Nucleus accumbens (tissue), 56 donors: ENCODE measurements at regions not wholly inside any gene's neighbourhood (a gene's known extent, or its start where the extent isn't known, plus 50 kb on each side); places are given as distances from the start of the nearest gene placed in this dataset.

Source experiments
- DNase-seq, 56 donors: peaks; one replicate each; lab custom pipeline; 2025; lab: John Stamatoyannopoulos, UW

DNA sequence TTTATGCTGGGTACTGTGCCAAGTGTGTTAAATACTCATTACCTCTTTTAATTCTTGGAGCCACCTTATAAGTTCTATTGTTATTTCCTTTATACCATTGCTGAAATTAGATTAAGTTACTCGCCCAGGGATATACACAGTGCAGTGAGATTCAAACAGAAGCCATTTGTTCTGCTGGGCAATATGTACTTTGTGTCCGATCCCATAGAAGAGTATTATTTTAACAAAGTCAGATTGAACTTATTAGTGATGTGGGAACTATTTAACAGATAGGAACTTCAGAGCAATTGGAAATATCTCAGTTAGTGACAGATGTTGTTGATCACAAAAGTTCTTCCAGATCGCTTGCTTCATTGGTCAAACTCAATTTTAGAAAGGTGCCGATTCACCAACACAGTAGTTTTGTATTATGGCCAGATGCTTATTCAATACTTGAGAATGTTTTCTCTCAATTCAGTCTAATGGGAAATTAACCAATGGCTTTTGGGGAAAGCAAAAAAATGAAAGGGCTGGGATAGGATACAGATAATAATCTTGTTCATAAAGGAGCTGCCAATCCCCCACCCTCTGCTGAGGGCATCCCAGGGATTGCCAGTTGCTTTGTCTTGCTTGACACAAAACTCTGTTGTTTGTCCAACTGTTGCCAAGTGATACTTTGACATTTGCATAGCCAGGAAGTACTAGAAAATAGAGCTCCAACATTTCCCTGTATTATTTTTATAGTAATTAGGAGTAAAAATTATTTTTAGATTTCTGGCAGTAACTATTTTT lies 94.8 kb upstream of the SEMA6A start:
- peak in 40 of 56 donors; percentile 2 to 73 (median 34) for DNase-seq

DNA sequence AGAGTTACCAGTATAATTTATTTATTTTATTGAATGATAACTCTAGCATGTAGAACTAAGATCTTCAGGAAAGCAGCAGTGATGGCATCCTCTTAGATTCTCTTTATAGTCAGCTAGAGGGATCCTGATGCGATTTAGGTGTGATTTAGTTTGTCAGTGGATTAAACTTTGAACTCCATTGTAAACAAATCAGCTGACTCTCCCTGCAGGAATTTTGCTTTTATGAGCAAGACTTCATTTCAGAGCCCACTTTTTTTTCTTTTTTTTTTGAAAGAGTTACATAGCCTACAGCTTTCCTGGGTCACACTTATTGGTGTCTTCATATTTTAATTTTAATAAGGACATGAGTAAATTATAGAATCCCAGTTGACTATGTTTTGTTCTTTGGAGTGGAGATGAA lies 93.8 kb upstream of the SEMA6A start:
- DNase-seq: no peak

DNA sequence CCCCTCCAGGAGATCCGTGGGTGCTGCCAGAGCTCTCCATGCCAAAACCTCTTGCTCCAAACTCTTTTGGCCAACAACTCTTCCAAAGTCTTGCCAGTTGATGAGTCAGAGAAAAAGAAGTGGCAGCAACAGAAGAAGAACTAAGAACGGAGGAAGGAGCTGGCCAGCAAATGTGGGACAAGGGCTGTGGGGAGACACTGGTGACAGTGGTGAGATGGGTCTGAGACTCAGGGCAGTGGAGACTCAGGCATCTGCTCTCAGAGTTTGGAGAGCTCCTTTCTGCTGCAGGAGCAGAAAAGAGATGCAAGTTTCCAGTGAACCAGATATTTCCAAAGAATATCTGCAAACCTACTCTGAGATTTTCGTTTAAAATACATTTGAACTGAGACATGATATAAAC lies 92.3 kb upstream of the SEMA6A start:
- DNase-seq: no peak

DNA sequence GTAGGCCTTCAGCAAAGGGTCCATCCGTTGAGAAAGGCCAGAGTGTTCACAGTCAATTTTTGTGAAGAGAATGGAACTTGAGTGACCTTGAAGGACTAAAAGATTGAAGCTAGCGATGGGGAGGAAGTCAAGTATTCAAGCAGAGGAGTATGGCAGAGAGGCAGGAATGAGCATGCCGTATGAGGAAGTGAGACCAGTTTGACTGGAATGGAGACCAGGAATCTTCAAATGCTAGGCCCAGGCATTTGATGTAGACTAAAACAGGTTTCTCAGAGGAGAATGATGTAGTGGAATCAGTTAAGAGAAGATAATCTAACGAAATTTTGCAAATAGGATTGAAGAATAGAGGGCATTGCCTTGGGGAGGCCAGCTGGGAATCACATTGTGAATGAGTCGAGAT lies 90.4 kb upstream of the SEMA6A start:
- DNase-seq: no peak

DNA sequence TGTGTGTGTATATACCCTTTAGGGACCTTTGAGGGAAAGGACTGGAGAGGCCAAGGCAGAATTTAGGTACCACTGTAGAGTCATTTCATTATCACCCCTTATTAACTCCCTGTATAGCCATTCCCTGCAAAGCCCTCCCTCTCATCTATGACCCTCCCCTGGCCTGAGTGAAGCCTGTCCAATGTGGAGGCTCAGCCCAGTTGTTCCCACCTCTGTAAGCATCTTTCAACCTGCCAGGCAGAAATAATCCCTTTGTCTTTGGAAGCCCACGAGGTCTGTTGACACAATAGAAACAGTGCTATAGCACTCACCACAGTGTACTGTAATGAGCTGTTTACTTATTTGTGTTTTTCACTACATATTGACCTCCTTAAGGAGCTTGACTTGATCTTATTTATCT lies 88.5 kb upstream of the SEMA6A start:
- no peak for DNase-seq

DNA sequence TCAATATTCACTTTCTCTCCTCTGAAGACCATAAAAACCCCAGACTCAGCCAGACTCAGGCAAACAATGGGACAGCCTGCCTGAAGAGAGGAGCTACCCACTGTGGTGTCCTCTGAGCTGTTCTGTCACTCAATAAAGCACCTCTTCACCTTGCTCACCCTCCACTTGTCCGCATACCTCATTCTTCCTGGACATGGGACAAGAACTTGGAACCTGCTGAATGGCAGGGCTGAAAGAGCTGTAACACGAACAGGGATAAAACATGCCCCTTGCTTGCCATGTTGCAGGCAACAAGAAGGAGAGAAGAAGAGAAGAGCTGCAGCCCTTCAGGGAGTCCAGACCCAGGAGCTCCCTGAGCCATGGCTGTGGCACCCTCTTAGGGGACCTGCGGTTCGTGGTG lies 86.8 kb upstream of the SEMA6A start:
- DNase-seq: no peak

DNA sequence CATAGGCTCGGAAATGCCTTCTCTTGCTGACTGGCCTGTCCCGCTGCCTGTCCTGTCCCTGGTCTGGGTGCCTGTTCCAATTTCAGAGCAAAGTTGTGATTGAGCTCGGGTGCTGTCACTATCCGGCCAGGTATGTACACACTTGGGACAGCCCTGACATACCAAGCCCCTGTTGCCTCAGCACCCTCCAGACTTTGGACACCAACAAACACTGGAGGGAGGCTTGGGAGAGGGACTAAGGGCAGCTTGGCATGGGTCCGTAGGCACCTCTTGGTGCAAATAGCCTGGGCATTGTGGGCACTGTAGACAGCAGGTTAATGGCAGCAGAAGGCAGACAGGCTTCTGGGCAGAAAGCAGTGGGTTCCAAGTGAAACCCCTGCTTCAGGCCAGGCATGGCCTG lies 86.3 kb upstream of the SEMA6A start:
- DNase-seq: no peak

DNA sequence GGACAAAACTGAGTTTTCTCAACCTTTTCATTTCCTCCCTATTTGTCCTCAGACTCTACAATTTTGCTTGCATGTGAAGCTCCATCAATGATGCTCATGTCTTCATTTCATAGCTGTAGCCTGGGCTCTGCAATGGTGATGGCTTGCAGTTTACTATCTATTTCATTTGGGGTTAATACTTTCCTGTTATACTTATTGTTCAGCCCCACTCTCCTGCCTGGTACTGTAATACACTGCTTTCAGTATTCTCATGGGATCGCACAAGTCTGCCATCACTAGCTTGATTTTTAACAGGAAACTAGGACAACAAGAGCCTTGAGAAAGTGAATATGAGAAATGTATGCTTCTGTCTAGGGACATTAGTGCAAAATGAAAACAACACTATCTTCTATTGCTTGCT lies 84.2 kb upstream of the SEMA6A start:
- no peak for DNase-seq

DNA sequence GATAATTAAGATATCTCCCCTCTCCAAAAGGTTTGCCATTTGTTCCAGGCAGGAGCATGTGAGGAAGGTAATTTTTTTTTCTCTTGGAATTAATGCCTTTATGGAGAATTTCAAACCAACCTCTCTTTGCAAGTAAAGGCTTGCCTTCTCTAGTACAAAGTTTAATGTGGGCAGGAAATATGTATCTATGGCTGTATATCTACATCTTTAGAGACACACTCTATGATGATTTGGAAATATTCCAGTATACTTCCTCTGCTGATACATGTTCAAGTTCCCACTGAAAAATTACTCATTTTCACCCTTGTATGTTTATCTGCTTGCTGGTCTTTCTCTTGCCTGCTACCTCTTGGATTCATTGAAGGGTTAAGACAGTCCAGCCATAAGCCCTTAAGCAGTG lies 83.5 kb upstream of the SEMA6A start:
- no peak for DNase-seq

DNA sequence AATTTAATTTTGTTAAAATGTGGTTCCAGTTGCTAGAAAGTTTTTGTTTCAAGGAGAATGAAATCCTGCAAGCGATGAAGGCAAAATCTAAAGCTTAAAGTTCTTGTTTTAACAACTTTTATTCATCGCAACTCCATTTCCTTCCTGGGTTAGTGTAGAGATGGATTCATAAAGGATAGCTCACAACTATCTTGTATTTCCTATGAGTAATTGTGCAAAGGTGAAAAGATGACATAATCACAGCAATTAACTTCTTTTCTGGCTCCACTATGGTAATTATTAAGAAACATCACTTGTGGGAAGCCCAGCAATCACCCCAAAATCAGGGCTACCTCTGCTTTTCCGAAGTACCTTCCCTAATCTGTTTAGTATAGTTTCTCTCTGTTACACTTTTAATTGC lies 80.8 kb upstream of the SEMA6A start:
- DNase-seq: no peak

DNA sequence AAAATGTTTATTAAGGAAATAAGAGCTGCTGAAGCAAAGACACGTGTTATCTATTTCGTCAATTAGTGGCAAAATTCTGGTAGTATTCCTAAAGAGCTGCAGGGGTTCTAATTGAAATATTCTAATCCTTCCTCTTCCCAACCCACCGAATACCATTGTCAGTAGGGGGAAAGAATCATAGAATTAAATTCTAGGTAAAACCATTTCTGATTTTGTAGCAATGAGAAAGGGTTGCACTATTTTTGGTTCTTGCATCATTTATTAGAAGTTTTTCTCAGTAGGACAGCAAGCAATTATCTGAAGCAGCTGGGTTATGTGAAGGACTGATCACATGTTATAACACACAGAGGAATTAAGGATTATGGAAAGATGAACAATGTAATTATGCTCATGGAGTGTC lies 80.3 kb upstream of the SEMA6A start:
- DNase-seq: no peak

DNA sequence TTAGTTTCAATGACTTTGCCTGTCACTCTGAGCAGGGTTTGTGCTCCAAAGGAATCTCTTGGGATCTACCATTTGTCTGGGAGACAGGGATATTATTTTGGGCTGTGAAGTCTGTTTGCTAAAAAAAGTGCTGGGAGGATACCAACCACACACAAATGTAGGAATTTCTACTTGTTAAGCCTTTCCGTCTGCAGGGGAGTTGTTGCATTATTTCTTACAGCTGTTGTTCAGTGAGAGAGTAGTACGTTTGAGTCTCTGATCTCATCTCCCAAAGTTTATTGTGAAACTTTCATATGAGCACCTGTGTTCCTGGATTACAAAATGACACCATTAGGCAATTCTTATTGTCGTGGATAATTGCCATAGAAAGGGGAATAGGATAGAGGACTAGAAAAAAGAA lies 78.3 kb upstream of the SEMA6A start:
- DNase-seq: peak in 2 of 56 donors; percentile 8 to 32

DNA sequence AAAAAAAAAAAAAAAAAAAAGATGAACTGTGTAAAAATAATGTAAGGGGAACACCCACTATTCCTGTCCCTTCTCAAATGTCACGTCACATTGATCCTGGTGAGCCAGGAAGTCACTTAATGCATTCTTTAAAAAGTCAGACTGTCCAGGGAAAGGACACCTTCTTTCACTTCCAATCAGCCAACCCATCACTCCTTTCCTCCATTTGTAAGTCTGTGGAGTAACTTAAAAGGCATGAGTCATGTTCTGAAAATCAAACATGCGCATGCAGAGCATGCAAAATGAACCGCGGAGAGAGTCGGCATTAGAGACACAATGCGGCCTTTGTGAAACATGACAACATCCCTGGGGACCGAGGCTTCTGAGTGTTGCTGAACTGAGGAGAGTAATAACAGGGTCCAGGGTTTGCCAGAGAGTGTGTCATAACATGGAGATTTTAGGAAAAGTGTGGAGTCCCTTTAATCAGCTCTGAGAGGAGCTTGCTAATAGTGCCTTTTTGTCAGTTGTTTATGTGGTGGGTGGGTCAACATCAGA lies 77.6 kb upstream of the SEMA6A start:
- peak in 54 of 56 donors; percentile 16 to 89 (median 74) for DNase-seq

DNA sequence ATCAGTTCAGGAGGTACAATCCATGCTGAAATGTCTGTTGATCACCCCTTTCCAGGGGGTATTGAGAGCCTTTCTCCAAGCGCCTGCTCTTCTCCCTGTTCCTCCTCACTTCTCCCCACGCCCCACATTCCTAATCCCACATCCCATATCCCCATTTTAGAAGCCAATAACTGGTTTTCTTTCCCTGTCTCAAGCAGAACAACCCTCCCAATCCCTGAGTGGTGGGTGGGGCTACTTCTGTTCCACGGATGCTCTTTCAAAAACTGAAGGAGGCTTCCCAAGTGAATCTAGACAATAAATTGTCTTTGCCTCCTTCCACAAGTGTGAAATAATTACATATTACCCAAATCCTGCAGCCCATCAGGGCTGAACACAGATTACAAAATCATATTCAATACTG lies 77.0 kb upstream of the SEMA6A start:
- DNase-seq: no peak

DNA sequence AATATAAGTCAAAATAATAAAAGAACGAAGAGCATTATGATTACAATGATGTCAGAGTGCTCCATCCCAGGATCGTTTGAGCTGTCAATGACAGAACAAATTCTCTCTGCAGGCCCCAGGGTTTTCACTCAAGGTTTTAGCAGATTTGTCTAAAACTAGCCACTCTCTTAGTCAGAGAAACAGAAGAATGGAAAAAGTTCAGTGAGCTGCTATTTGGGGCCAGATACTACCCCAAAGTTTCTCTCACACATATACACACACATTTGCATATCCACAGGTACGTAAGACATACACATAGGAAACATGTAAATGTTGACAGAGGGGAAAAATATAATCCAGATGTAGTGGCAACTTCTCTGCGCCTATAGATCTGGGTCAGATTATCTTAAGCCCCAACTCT lies 76.3 kb upstream of the SEMA6A start:
- DNase-seq: no peak

DNA sequence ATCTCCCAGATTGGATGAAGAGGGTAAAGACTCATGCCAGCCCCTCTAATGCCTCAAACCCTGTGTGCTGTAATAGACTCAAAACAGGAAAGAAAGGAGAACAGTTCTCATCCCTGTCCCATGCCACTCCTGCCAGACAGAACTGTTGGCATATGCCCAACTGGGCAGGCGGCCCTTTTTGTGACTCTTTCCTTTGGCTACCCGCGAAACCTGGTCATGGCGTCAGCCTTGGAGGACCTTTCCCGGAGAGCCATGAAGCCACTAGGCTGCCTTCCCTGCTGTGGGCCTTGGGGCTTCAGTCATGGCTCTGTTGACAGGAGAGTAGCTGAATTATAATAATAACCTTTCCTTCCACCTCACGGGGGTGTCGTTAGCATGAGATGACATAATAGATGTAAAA lies 75.9 kb upstream of the SEMA6A start:
- peak in 42 of 56 donors; percentile 5 to 69 (median 19) for DNase-seq

DNA sequence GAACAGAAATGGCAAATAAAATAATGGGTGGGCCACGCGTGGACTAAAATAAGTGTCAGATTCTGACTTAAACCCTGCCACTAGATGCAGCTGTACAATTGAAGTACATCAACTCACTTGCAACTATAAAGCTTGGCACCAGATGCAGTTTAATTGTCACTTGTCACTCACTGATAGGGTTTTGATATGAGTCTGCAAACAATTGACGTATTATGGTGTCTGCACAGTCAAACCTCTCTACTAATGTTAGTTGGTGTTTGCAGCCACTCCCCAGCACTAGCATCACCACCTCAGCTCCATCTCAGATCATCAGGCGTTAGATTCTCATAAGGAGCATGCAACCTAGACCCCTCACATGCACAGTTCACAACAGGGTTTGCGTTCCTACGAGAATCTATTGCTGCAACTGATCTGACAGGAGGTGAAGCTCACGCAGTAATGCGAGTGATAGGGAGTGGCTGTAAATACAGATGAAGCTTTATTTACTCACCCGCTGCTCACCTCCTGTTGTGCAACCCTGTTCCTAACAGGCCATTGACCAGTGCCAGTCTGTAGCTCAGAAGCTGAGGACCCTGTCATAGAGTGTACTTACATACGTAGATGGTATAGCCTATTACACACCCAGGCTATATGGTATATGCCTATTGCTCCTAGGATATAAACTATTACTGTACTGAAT lies 72.1 kb upstream of the SEMA6A start:
- DNase-seq: no peak

DNA sequence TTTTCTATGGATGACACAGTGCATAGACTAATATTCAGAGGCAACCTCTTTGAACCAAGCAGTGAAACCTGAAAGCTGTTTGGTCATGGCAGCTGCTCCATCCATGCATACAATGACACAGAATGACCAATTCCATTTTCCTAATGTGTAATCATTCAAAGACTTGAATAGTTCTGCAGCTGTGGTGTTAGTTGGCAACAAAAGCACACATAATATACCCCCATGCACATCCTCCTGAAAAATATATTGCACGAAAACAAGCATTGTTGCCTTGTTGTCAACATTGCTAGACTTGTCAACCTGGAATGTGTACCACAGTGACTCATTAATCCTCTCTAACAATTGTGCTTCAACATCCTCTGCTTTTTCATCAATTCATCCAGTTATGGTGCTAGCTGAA lies 71.0 kb upstream of the SEMA6A start:
- DNase-seq: no peak

DNA sequence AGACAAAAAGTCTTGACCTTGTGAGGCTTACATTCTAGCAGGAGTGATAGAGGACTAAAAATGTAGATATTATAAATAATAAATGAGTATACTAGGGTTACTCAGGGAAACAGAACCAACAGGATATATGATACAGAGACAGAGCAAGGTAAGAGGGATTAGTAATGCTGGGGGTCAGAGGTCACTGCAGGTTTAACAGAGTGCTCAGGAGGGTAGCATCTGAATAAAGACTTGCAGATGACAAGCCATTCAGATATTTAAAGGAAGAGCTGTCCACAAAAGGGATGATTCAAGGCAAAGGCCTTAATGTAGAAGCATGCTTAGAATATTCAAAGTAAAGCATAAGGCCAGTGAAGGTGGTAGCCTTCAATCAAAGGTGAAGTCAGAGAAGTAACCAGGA lies 65.6 kb upstream of the SEMA6A start:
- DNase-seq: no peak

DNA sequence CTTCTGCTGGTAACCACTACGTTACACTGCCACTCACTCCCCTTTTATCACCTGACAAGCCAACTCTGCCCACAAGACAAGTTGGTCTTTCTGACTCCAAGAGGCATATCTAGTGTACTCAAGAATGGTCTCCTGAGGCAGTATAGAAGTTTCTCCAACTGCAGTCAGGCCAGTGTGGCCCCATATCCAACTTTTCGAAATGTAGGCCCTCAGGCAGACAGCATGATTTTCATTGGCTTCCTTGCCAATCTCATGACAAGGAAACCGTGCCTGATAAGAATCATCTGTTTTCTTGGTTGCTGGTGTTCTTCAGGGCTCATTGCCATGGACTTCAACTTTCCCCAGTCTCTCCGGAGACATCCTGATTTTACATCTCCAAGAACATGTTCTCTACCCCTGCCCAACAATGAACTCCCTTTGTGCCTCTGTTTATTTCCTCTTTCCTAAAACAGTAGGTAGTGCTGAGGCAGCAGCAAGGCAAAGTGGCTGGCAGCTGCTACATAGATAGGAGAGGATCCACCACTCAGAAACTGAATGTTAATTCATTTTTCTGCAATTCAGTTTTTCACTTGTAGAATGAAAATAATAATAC lies 62.6 kb upstream of the SEMA6A start:
- DNase-seq: no peak

DNA sequence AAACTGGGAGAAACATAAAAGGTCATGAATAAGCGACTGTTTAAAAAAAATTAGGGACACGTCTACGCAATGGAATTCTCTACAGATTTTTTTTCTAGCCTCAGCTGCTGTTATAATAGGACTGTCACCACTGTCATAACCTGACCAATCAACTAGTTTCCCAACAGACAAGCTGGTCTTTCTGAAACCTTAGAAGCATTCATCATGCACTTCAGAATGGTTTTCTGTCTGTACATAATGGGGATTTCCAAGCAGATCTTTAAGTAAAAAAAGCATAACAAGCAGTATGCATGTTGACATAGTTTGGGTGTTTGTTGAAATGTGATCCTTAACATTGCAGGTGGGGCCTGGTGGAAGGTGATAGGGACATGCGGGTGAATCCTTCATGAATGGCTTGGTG lies 58.3 kb upstream of the SEMA6A start:
- no peak for DNase-seq

DNA sequence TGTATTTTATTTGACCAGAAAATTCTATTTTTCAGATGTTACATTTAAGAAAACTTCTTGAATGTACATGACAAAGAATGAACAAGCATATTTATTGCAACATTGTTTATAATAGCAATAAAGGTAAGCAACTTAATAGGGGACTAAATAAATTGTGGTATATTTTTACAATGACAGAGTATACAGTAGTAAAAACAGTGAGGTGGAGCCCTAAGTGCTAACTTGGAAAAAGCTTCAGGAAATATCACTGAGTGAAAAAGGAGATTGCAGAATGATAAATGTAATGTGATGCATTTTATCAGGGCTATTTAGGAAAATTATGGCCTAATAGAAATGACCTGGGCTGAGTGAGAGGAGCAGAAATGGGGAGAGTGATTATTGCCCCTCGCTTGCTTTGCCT lies 56.5 kb upstream of the SEMA6A start:
- DNase-seq: no peak
